AG08395 (cell line): ENCODE measurements at regions not wholly inside any gene's neighbourhood (a gene's known extent, or its start where the extent isn't known, plus 50 kb on each side); places are given as distances from the start of the nearest gene placed in this dataset.

Experiments
- DNase-seq: peaks from one replicate; pipeline ENCODE4 v3.0.0; 2012; ENCODE audit warnings: mixed read lengths, low spot score

DNA sequence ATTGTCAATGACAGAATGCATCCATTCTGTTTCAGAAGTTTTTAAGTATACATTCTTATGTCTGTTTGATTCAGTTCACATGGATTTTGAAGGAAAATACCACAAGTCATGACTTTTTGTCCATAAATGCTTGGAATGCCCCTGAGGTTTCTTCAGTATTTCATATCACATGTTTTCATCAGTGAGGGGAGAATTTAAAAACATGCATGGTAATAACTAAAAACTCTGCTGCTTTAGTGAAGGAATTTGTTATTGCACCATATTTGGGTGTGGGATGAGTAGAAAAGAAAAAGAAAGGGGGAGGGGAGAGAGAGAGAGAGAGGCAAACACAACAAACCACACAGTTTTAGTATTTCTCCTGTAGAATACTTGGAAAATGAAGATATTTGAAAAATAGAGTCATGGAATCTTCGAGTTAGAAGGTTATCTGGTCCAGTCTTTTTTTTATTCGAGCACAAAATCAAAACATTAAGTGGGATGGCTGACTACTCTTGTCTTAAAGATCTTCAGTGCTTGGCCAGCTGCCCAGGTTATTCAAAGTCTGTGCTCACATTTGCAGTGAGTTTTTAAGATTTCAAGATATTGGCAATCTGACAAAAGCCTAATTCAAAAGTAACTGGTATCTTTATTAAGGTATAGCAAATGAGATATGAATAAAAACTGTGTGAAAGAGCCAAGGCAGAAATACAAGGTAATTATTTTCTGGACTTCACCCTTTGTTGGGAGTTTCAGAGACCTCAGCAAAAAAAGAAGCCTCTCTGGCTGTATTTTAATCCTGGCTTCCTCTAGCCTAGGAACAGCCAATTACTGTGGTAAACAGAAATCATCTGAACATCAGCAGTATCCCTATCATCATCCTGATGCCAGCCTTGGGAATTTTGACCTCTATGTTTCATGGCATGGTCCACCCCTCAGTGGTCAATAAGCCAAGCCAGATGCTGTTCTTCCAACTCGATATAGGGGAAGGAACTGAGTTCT lies 687.9 kb upstream of the CITED2 start:
- DNase-seq = peak; percentile 83

DNA sequence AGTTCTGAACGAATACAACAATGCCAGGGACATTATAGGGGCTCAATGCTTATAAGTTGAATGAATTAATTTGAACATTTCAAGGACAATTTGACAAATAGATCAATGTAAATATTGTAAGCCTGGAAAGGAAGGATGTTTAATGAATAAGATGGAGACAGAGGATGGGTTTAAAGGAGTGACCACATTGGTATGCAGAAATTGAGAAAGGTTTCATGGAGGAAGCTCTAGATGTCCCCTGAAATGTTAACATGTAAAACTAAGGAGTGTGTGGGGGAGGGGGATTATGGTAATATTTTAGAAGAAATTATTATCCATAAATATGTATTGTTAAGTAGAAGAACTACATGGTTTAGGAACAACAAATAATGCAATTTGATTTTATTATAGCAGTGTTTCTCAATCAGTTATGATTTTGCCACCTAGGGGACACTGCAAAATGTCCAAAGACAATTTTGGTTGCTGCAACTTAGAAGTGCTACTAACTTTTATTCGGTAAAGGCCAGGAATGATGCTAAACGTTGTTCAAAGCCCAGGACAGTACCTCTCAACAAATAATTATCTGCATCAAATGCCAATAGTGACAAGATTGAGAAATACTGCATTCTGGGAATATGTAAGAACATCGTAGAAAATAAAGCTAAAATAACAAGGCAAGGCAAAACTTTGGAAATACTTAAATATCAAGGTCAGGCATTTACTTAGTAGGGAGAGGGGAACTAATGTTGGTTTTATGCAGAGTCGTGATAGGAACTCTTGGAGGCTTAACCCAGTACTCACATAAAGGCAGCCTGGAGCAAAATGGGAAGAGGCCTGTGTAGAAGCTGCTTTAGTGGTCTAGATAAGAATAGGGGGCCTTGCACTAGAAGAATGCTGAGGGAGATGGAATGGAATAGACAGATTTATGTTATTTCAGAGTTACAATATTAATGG lies 686.9 kb upstream of the CITED2 start:
- DNase-seq = no peak

DNA sequence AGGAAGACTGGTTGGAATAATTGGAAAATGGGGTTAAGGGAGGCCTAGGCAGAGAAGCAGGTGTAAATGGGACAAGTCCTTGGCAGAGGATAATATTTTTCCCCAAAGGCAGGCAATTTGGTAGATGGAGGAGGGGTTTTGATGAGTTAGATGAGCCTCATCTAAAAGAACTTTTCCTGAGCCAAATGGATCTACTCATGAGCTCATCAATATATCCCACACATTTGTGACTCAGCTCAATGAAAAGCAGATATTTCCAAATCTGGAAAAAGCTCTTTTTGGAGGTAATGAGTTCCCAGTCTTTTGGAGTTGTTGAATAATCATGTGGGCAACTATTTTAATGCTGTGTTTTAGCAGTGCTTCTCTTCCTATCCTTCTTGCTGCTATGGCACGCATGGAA lies 685.5 kb upstream of the CITED2 start:
- no peak for DNase-seq

DNA sequence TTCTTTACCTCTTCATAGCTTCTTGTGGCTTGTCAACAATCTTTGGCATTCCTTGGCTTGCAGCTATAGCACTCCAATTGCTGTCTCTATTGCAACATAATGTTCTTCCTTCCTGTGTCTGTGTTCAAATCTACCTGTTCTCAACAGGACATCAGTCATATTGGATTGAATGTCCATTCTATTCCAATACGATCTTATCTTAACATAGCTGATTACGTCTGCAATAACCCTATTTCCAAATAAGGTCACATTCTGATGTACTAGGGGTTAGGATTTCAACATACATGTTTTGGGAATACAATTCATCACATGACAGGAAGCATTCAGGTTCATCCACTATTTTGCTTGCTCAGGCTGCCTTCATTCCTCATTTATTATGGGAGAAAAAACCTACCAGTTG lies 684.4 kb upstream of the CITED2 start:
- no peak for DNase-seq

DNA sequence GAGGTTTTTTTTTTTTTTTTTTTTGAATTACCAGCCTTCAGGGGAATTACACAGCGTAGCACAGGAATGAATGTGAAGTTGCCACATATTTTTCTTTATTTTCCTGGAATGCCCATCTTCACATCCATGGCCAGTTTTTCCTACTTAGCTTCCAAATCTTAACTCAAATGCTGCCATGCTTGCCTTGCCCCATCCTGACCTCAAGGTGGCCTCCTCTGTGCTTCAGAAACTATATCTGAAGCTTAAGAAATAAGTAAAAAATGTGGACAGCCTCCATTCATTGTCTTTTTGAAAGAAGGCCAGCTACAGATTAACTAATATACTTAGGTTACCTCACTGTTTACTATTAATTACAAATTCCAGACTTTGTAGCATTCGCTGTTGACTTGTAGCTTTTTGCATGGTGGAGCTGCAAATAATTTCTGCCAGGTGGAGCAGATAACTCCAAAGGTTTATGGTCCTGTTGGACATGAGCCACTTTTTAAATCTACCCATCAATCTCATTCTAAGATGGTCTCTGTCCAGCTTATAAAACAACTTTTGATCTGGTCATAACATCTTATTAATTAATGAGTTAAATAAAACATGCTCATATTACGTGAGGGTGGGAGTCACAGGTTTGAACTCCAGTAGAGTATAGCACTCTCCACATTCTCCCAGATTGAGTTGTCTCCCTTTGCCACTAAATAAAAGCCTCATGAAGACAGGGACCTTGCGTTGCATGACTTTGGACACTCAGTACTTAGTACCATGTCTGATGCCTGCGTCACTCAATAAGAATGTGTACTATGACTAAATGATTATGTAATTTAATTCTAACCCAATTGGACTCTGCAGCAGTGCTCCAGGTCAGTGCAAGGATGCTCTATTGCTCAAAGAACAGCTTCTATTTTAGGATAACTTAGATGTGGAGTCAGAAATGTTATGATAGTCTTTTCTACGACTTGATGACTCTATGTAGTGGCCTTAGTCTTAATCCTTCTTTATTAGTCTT lies 678.6 kb upstream of the CITED2 start:
- no peak for DNase-seq

DNA sequence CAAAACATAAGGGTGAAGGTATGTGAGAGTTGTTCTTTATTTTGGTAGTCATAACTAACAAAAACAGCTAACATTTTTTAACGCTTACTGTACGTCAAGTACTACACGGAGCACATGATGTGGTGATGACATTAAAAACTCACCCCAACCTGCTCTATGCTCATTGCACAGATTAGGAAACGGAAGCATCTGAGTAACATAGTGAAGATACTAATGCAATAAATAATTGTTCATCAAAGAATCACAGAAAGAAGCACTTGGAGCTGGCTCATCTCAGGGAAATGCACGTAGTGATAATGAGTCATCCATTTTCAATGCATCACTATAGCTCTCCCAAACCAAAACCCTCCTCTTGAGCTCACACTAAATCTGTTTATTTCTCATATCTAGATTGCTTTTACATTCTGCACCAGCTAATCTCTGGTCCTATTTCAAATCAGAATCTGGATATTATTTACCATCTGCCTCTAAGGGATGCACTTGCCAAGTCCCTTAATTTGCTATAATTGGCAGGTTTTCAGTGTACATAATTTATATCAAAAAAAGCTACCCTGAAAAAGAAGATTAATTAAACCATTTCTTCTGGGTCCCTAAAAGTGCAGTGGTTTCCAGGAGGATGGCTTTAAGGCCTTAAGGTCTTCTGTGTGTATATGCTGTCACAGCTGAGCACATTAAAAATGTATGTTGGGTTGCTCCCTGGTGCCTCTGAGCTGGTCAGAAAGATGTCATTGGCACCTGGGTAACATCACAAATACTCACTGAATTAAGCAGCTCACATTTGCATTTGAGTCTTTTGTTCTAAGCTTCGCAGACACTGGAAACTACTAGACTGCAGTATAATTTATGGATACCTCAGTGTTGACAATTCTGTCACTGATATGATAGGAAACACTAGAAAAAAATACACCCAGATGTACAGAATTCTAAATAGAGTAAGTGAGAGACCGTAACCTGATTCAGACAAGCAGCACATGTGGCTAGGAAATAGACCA lies 677.4 kb upstream of the CITED2 start:
- peak; percentile 77 for DNase-seq

DNA sequence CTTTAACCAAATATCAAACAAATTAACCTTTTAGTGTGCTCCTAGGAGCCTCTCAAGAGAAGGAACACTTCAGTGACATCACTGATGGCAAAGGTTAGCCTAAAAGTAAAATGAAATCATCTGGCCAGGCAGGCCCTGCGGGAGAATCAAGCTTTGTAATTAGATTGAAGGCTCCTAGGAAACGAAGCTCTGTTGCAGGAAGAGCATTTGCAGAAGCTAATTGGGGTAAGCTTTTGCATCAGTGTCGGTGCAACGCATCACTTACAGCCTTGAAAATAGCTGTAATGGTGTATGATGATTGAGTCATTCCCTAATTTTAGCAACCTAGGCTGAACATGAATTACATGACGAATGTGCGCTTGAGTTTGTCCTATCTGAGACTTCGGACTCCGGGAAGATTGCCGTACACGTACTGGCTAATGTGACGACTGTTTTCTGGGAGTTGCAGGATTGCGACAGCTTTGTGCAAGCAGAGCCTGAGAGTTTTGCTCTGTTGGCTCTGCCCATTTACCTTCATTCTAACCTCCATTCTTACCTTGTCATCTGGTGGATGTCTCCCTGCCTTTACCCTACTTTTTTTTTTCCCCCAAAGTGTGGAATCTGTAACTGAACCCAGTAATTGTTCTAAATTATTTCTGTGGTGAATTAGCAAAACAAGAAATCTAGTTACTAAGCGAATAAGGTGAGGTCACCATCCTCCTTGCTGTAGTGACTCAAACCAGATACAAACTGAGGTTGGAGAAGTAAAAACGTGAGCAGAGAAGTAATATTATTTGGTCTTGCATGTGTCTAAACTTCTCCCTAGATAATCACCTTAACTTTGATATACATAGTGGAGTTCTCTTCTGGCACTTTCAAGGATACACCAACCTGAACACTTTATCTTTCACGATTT lies 675.9 kb upstream of the CITED2 start:
- DNase-seq = no peak

DNA sequence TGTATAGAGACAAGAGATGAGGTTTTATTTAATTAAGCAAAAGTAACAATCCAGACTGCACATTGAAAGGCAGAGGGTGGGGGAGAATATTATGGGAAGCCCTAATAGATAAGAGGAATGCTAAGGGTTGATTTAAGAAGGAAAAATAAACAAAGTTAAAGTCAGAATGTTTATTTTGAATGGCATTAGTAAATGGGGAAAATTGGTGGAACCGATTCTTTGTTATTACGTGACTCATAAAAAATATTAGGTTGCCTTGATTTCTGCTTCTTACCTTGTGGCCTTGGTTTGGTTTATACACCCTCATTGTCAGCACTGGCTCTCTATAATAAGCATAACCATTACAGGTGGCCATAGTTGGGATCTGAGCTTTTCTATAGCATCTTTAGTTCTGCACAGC lies 674.8 kb upstream of the CITED2 start:
- DNase-seq = no peak

DNA sequence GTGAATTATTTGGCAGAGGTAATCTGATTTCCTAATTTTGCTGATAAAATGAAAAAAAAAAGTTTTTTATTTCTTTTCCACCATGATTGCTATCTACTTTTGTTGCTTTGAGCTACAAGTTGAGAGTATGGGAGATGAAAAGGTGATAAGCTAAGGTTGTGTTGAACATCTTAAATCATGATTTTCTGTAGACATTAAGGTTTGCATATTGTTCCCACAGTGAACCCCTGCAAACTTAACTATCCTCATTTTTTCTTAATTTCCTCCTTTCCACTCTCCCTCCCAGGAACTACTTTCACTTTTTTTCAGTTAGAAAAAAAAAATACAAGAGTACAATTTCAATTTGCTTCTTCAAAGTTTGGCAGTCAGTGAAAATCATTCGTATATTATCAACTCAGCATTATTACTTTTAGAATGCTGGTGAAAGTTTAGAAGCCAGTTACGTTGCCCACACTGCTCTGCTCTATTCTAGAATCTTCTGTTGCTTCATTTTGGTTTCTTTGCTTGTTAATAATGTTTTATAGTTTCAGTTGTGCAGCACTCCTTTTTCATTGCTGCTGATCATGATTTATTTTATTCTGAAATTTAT lies 673.8 kb upstream of the CITED2 start:
- DNase-seq = no peak

DNA sequence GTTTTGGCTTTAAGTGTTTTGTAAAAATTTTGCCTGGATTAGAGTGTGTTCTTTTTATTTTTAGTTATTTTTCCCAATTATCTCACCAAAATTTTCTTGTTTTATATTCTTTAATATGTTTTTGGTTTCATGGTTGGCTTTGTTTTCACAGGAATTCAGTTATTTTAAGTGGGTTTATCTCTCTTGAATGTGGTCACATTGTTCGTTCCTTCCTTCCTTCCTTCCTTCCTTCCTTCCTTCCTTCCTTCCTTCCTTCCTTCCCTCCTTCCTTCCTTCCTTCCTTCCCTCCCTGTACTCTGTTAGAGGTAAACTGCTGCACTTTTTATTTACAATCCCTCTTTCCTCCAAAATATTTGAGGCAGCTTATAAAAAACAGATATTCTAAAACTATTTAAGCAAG lies 672.9 kb upstream of the CITED2 start:
- no peak for DNase-seq

DNA sequence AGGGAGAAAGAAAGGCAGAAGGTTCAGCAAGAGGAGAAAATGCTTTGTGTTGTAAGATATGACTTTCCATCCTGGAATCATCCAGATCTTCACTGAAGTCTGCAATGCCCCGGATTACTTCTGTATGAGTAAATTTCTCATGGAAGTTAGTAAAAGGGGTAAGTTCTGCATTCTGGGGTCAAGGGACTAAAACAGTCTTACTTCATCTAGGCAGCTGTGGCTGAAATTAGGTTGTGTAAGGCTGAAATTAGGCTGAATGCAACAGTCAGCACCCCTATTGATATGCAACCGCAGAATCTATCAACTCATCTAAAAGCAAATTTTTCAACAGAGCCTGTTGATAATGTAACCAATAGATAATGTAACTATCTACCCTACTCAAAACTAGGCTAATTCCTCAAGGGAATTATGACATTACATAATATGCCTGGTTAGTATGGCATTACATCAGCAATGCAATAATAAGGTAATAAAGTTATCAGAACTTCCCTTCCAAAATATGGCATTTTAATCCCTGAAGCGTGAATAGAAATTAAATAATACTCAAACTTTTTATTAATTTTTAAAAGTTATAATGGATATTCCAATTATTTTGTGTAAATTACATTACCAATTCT lies 671.7 kb upstream of the CITED2 start:
- no peak for DNase-seq

DNA sequence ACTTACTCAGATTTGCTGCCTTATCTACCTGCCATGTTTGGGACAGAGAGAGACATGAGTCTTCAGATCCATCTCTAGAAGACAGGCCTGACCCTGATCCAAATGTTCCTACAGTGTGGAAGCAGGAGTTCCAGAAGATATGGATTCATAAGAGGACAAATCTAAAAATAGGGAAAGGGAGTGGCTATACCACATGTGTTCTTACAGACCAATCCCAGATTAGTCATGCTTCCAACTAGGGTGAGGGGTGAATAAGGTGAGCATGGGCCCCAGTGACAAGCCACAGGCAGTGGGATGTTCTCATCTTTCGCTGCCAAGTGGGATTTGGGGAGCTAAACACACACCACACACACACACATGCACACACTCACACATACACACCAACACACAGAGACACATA lies 670.7 kb upstream of the CITED2 start:
- no peak for DNase-seq

DNA sequence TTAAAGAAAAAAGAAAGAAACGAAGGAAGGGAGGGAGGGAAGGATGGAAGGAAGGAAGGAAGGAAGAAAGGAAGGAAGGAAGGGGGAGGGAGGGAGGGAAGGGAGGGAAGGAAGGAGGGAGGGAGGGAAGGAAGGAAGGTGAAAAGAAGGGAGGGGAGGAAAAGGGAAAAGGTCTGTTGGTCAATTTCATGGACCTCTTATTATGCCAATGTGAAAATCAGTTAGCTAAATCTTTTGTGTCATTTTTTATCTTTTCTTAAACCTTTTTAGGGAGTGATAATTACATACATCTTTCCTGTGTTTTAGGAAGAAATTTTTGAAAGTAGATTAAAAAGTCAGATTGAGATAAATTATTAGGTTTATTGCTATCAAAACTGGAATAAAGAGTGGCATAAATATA lies 670.2 kb upstream of the CITED2 start:
- DNase-seq = no peak

DNA sequence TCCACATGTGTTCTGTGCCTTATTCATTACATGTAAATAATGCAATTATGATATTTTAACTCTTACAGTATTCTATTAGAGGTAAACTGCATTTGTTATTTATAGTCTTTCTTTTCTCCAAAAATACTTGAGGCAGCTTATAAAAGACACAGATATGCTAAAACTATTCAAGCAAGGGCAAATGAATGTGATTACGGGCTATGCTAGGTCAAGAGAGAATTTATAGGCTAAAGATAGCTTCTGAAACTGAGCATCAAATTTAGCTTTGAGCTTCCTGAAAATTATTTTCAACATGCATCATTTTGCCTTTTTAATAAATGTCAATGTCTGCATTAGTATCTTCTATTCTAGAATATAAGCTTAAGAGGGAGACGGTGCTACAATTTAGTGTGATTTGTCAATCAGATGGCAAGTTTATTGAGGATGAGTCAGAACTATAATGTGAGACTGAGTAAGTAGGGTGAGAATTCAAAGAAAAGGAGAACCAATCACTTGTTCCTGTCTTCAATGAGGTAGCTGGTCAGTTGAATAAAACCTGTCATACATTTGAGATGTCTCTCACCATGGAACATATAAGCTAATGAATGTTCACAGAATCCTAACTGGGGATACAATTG lies 669.4 kb upstream of the CITED2 start:
- no peak for DNase-seq

DNA sequence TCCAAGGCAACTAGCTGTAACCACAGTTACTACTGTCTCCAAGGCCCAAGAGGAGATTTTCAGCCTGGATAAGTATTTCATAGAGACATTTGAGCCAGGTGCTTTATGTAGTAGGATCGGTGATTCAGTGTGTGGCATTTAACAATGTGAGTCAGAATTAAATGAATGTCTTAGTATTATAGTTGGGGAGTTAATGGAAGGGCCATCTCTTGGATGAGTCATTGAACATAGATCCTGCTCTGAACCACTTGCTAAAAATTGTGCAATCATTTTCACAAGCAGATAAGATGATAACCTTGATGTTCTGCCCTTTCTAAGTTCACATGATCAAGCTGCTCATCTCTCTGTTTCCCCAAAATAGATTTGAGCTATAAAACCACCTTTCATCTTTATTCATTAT lies 668.9 kb upstream of the CITED2 start:
- peak; percentile 72 for DNase-seq

DNA sequence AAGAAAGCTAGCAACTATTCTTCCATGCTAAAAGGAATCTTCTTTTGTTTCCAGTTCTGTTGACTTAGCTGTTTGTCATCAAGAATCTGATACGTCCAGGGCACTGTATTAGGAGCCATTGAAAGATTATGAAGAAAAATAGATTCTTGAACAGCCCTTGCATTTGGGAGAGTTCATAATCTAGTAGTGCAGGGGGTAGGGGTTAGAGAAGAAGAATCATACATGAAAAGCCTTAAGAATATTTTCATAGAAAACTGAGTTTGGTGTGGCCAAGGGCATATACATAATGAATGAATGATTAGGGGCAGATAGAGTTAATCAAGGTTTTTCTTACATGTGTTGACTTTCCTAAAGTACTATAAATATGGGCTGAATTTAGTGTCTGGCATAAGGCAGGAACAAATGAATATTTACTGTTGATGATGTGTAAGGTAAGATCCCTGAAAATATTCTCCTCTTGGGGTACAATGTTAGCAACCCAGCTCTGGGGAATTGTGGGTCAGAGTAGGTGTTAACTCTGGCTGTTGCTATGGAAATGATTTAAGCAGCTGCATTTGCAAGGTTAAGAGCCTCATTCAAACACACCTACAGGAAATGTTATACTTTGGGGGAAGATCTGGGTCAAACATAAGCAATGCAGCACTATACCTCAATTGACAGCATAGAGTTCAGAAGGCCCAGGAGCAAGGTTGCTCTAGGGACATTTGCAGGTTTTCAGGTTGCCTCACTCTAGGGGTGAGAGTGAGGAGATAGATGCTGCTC lies 667.3 kb upstream of the CITED2 start:
- DNase-seq = no peak

DNA sequence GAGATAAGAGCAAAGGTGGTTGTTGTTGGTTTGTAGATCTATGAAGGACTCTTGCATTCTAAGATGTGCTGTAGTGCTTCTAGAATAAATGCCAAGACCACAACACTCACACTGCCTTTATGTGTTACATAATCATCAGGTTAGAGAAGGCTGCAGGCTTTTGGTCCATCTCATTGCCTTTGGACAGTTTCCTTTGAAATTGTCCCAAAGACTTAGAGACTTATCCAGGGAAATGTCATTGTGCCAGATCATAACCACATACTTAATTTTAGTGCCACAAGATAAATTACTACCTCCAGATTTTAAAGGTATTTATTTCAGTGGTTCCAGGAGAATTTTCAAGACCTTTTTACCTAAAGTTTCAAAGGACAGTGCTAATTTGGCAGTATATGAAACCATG lies 666.6 kb upstream of the CITED2 start:
- no peak for DNase-seq
